Astrocyte (in vitro differentiated cells and primary cell): ENCODE measurements at regions not wholly inside any gene's neighbourhood (a gene's known extent, or its start where the extent isn't known, plus 50 kb on each side); places are given as distances from the start of the nearest gene placed in this dataset.

ENCODE experiments used
- DNase-seq: peaks from one replicate; pipeline ENCODE4 v3.0.0-alpha.2; 2010; ENCODE audit warnings: low read depth
- FAIRE-seq: peaks from 2 replicates; lab custom pipeline; 2011; peaks lifted over from hg19 to GRCh38; lab: Jason Lieb, UNC
- H2AFZ ChIP-seq: 2 replicates; pipeline ENCODE4 v1.6.0; 2012; ENCODE audit warnings: low read depth, low read length, inconsistent platforms
- H3K27ac ChIP-seq: 2 replicates; pipeline ENCODE4 v1.5.1; 2011; ENCODE audit warnings: low read depth, low read length, inconsistent platforms
- H3K27me3 ChIP-seq: 2 replicates; pipeline ENCODE4 v1.6.0; 2011; ENCODE audit warnings: low read length, inconsistent platforms; ENCODE audit not compliant: insufficient read depth
- H3K36me3 ChIP-seq: 2 replicates; pipeline ENCODE4 v1.5.1; 2011; ENCODE audit warnings: low read length, inconsistent platforms; ENCODE audit not compliant: insufficient read depth
- H3K4me1 ChIP-seq: 2 replicates; pipeline ENCODE4 v1.5.1; 2011; ENCODE audit warnings: low read length, inconsistent platforms; ENCODE audit not compliant: insufficient read depth
- H3K4me2 ChIP-seq: 2 replicates; pipeline ENCODE4 v1.6.0; 2012; ENCODE audit warnings: low read length, inconsistent platforms
- H3K4me3 ChIP-seq: 2 replicates; pipeline ENCODE4 v1.5.1; 2011; ENCODE audit warnings: low read depth, mild to moderate bottlenecking, low read length, inconsistent platforms; ENCODE audit not compliant: insufficient read depth
- H3K79me2 ChIP-seq: 2 replicates; pipeline ENCODE4 v1.6.0; 2012; ENCODE audit warnings: mild to moderate bottlenecking, low read length, inconsistent platforms; ENCODE audit not compliant: insufficient read depth
- H3K9ac ChIP-seq: 2 replicates; pipeline ENCODE4 v1.6.0; 2012; ENCODE audit warnings: mild to moderate bottlenecking, low read length, inconsistent platforms
- H3K9me3 ChIP-seq: 2 replicates; pipeline ENCODE4 v1.5.1; 2012; ENCODE audit warnings: low read depth, mild to moderate bottlenecking, low read length, inconsistent platforms; ENCODE audit not compliant: insufficient read depth
- H4K20me1 ChIP-seq: 2 replicates; pipeline ENCODE4 v1.6.0; 2012; ENCODE audit warnings: low read length, inconsistent platforms; ENCODE audit not compliant: insufficient read depth
- H3K27ac Mint-ChIP-seq: one replicate; pipeline ENCODE4 v1.8.0; 2021; ENCODE audit warnings: mild to moderate bottlenecking, mixed read lengths; ENCODE audit not compliant: unreplicated experiment
- H3K27me3 Mint-ChIP-seq: one replicate; pipeline ENCODE4 v1.8.0; 2021; ENCODE audit warnings: low read depth, mixed read lengths; ENCODE audit not compliant: unreplicated experiment
- H3K36me3 Mint-ChIP-seq: one replicate; pipeline ENCODE4 v1.8.0; 2021; ENCODE audit warnings: low read depth, mixed read lengths; ENCODE audit not compliant: unreplicated experiment
- H3K4me1 Mint-ChIP-seq: one replicate; pipeline ENCODE4 v1.8.0; 2021; ENCODE audit warnings: low read depth, mixed read lengths; ENCODE audit not compliant: unreplicated experiment
- H3K4me3 Mint-ChIP-seq: one replicate; pipeline ENCODE4 v1.8.0; 2021; ENCODE audit warnings: mild to moderate bottlenecking, moderate library complexity, mixed read lengths; ENCODE audit not compliant: unreplicated experiment
- H3K9me3 Mint-ChIP-seq: one replicate; pipeline ENCODE4 v1.8.0; 2021; ENCODE audit warnings: mild to moderate bottlenecking, mixed read lengths; ENCODE audit not compliant: unreplicated experiment
- CTCF ChIP-seq: IDR thresholded peaks from 2 replicates; pipeline ENCODE4 v1.5.1; 2011; ENCODE audit warnings: low read depth, mild to moderate bottlenecking, inconsistent platforms, low read length, moderate library complexity; ENCODE audit not compliant: insufficient read depth
- EZH2 ChIP-seq: IDR thresholded peaks from 2 replicates; pipeline ENCODE4 v1.6.1; 2012; ENCODE audit warnings: mild to moderate bottlenecking, low read length, inconsistent platforms; ENCODE audit not compliant: insufficient read depth

- peaks cover 2% of the 10 kb centered on the region for H3K36me3 Mint-ChIP-seq
- H3K4me3 ChIP-seq: no peak overlapping the region
- H3K27ac ChIP-seq: no peak overlapping the region
- H3K4me2 ChIP-seq: peak overlapping the region; percentile 33
- H3K9ac ChIP-seq: no peak overlapping the region
- H3K79me2 ChIP-seq: peaks cover 57% of the 10 kb centered on the region
- H3K36me3 ChIP-seq: peaks cover 12% of the 10 kb centered on the region
- no peaks in the 10 kb centered on the region for H4K20me1 ChIP-seq
- no peaks in the 10 kb centered on the region for H3K27me3 Mint-ChIP-seq
- H3K27me3 ChIP-seq: no peaks in the 10 kb centered on the region
- no peak overlapping the region for H3K27ac Mint-ChIP-seq
- no peak for FAIRE-seq
- DNase-seq: no peak
- peaks cover 8% of the 10 kb centered on the region for H3K4me1 ChIP-seq
- no peak overlapping the region for H2AFZ ChIP-seq
- H3K9me3 Mint-ChIP-seq: no peaks in the 10 kb centered on the region
- TF ChIP-seq CTCF: no peak
- TF ChIP-seq EZH2: no peak
- no peaks in the 10 kb centered on the region for H3K9me3 ChIP-seq
- no peak overlapping the region for H3K4me3 Mint-ChIP-seq
- peaks cover 25% of the 10 kb centered on the region for H3K4me1 Mint-ChIP-seq
Observed at GRCh38 chrX:45842926-45843315, 642.2 kb upstream of the DIPK2B start.

- Mint-ChIP-seq H3K27ac (peak overlapping the region; percentile 72), H3K36me3 (no peaks in the 10 kb centered on the region), H3K9me3 (no peaks in the 10 kb centered on the region), H3K4me3 (peak overlapping the region; percentile 21), H3K27me3 (no peaks in the 10 kb centered on the region), H3K4me1 (peaks cover 24% of the 10 kb centered on the region)
- TF ChIP-seq CTCF (no peak), EZH2 (no peak)
- Histone ChIP-seq H3K36me3 (peaks cover 12% of the 10 kb centered on the region), H3K79me2 (peaks cover 58% of the 10 kb centered on the region), H3K4me1 (peaks cover 7% of the 10 kb centered on the region), H3K4me3 (no peak overlapping the region), H2AFZ (no peak overlapping the region), H3K9ac (no peak overlapping the region), H3K27ac (no peak overlapping the region), H3K9me3 (no peaks in the 10 kb centered on the region), H3K27me3 (no peaks in the 10 kb centered on the region), H3K4me2 (peak overlapping the region; percentile 33), H4K20me1 (no peaks in the 10 kb centered on the region)
- FAIRE-seq (peak; percentile 89), DNase-seq (peak; percentile 30)
Observed at GRCh38 chrX:45842207-45842925, 641.7 kb upstream of the DIPK2B start.

- Mint-ChIP-seq H3K36me3 (no peaks in the 10 kb centered on the region), H3K4me3 (no peak overlapping the region), H3K27ac (no peak overlapping the region), H3K9me3 (no peaks in the 10 kb centered on the region), H3K27me3 (no peaks in the 10 kb centered on the region), H3K4me1 (peaks cover 22% of the 10 kb centered on the region)
- H3K4me3 ChIP-seq: no peak overlapping the region
- H3K4me2 ChIP-seq: no peak overlapping the region
- no peak for DNase-seq
- TF ChIP-seq CTCF (no peak), EZH2 (no peak)
- H3K27me3 ChIP-seq: no peaks in the 10 kb centered on the region
- H3K79me2 ChIP-seq: peaks cover 46% of the 10 kb centered on the region
- no peak overlapping the region for H3K27ac ChIP-seq
- H3K4me1 ChIP-seq: peaks cover 7% of the 10 kb centered on the region
- H3K9me3 ChIP-seq: no peaks in the 10 kb centered on the region
- H3K9ac ChIP-seq: no peak overlapping the region
- no peaks in the 10 kb centered on the region for H4K20me1 ChIP-seq
- peaks cover 7% of the 10 kb centered on the region for H3K36me3 ChIP-seq
- peak; percentile 56 for FAIRE-seq
- H2AFZ ChIP-seq: no peak overlapping the region
Observed at GRCh38 chrX:45840411-45840950, 639.8 kb upstream of the DIPK2B start.
